LNCAP (cell line): ENCODE measurements at regions not wholly inside any gene's neighbourhood (a gene's known extent, or its start where the extent isn't known, plus 50 kb on each side); places are given as distances from the start of the nearest gene placed in this dataset.

Experiments
- TF ChIP-seq, protein P1 (sequence below): fragments of 450-650 bp; IDR thresholded peaks from 2 replicates; pipeline ENCODE4 v1.5.1; 2017; ENCODE audit warnings: mild to moderate bottlenecking

DNA sequence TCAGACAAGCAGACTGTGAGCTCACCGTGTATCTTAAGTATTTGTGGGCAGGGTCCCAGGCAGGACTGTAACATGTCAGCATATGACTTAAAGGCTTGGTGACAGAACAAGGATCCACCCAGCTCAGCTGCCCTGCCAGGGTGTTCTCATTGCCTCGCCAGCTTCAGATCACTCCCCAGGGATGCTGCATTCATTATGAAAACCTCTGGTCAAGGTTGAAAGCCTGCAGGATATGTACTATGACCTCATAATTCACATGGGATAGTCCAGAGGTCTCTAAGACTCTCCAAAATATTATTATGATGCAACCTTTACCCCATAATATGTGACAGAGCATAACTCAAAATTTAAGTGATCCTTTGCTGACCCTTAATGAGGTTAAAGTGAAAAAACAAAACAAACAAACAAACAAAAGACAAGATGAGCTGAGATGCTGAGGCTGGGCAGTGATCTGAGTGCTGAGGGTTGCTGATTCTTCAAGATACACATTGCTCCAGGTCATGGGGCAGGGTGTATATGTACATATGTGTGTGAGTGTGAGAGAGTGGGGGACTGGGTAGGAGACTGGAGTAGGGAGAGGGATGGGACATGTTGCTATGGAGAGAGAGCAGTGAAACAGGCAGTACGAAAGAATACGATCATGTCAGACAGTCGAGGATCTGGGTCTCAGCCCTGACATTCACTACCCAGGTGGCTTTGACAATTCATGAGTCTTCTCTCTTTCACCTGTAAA lies 98.8 kb upstream of the DUSP10 start:
- TF ChIP-seq, protein P1, sequence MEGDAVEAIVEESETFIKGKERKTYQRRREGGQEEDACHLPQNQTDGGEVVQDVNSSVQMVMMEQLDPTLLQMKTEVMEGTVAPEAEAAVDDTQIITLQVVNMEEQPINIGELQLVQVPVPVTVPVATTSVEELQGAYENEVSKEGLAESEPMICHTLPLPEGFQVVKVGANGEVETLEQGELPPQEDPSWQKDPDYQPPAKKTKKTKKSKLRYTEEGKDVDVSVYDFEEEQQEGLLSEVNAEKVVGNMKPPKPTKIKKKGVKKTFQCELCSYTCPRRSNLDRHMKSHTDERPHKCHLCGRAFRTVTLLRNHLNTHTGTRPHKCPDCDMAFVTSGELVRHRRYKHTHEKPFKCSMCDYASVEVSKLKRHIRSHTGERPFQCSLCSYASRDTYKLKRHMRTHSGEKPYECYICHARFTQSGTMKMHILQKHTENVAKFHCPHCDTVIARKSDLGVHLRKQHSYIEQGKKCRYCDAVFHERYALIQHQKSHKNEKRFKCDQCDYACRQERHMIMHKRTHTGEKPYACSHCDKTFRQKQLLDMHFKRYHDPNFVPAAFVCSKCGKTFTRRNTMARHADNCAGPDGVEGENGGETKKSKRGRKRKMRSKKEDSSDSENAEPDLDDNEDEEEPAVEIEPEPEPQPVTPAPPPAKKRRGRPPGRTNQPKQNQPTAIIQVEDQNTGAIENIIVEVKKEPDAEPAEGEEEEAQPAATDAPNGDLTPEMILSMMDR, result no peak

DNA sequence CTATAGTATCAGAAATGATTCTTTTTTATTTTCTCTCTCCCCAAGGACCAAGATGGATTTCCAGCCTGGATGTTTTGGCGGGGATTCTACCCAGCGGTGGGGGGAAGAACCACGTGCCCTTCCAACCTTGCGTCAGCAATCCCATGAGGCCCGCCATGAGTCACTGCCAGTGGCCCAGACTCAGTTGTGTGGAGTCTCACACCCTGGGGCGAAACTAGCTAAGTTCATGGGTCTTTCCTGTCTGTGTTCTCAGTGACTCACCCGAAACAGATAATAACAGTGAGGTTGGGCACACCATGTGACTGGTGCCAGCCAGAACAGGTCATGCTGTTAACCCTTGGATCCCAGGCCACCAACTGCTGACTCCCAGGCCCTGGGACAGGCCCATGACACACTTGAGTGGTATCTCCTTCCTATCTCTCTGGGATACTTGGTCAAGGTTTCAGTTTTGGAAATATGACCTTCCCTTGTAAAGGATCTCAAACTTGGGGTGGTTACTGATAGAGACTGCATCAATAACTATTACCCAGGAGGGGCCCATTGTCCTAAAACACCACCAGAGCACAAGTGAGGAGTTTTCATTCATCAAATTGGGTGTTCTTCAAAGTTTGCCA lies 98.0 kb upstream of the DUSP10 start:
- TF ChIP-seq, protein P1, result no peak

DNA sequence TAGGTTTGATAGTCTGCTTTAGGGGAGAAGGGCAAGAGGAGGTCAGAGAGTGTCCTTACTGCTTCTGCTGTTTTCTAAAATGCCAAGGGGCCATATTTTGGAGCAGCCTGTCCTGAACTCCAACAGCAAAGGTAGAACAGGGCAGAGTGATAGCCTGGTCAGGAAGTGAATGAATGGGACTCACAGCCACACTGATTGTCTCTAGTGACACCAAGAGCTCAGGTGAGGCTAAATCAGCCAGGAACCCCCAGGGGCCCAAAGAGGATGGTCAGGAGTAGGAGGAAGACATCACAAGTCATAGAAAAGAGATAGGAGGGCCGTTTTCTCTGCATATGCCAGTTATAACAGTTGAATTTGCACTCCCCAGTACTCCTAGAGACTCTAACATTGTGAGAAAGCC lies 97.4 kb upstream of the DUSP10 start:
- TF ChIP-seq, protein P1, result no peak

- TF ChIP-seq, protein P1, result no peak
Observed at GRCh38 chr1:221837896-221838295, 96.0 kb upstream of the DUSP10 start.

DNA sequence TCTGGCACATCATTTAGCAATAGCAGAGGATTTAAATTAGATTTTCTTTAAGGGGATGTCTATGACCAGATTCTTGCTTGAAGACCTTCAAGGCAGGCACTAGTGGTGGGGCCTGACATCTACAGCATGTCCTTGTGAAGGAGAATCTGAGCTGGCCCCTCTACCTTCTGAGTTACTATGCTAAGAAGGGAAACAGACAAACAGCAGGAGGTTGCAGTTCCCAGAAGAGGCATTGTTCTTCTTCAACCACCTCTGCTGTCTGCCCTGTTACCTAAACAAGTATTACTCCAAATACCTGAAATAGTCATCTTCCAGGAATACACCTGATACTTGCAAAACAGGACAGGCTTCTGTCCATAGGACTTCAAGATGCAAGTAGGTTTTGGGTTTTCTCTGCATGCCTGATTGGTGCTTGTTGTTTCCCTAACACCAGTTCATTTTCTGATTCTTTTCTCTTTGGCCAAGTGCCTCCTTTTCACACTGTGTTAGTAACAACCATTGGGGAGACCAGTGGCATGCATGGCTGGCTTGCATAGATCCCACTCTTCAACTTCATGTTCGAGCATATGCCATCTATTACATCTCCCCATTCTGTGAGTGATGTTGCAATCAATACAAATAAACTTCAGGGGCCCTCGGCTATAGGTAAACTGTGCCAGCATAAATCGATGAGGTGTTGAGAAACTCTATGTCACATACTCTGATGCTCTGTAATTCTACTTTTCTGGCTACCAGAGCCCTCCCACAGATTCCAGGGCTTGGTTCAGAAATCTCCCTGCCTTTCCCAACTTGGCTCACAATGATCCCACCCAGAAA lies 93.0 kb upstream of the DUSP10 start:
- TF ChIP-seq, protein P1, result no peak

DNA sequence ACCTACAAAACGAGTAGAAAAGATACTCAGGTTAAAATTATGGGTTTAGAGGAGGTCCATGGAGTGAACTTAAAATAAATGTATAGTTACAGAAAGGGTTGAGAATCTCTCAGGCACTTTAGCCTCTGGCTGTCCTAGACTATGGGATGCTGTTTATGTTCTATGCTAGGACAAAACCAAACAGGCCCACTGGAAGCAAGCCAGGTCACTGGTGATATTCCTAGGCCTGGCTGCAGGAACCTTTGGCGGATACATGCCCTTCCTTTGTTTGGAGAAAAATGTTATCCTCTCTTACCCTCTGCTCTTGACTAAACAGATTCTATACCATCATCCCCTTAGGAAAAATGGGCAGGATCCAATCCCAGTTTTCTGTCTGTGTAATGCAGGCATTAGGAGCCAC lies 90.7 kb upstream of the DUSP10 start:
- TF ChIP-seq, protein P1, result no peak

GRCh38 chr1:221832151-221832550 lies 90.3 kb upstream of the DUSP10 start:
- TF ChIP-seq, protein P1, result no peak
